Suprapubic skin (tissue), 4 donors: ENCODE measurements at regions not wholly inside any gene's neighbourhood (a gene's known extent, or its start where the extent isn't known, plus 50 kb on each side); places are given as distances from the start of the nearest gene placed in this dataset.

Experiments
- DNase-seq, 2 donors: peaks; one replicate each; pipeline ENCODE4 v3.0.0-alpha.2; 2019; ENCODE audit warnings: low spot score in 2 of 2
- H3K27ac ChIP-seq: fragments of 200-600 bp; sonication (generic); one replicate; pipeline ENCODE4 v1.5.1; 2019
- H3K27me3 ChIP-seq: fragments of 200-600 bp; sonication (generic); one replicate; pipeline ENCODE4 v1.5.1; 2019
- H3K36me3 ChIP-seq: fragments of 200-600 bp; sonication (generic); one replicate; pipeline ENCODE4 v1.5.1; 2019
- H3K4me1 ChIP-seq: fragments of 200-600 bp; sonication (generic); one replicate; pipeline ENCODE4 v1.5.1; 2019
- H3K4me3 ChIP-seq: fragments of 200-600 bp; sonication (generic); one replicate; pipeline ENCODE4 v1.5.1; 2019; ENCODE audit warnings: mild to moderate bottlenecking
- H3K9me3 ChIP-seq: fragments of 200-600 bp; sonication (generic); one replicate; pipeline ENCODE4 v1.5.1; 2019
- EP300 ChIP-seq: sonication (generic); formaldehyde crosslinking; IDR thresholded peaks from one replicate; pipeline ENCODE4 v1.6.1; 2017; ENCODE audit warnings: antibody characterized with exemption
- POLR2A ChIP-seq, 2 donors: fragments of 450-650 bp; IDR thresholded peaks; one replicate each; pipeline ENCODE4 v1.6.1; 2017; ENCODE audit warnings: antibody characterized with exemption in 2 of 2, mild to moderate bottlenecking in 2 of 2, moderate library complexity in 2 of 2
- POLR2AphosphoS5 ChIP-seq, 3 donors: sonication (generic); formaldehyde crosslinking; IDR thresholded peaks; one replicate each; pipeline ENCODE4 v1.6.1; 2017; ENCODE audit warnings: antibody characterized with exemption in 3 of 3
- WGBS: methylation state at CpG from one replicate; pipeline ENCODE4 v1.1.5; 2018; 5-methylcytosine and 5-hydroxymethylcytosine counted together
- TF ChIP-seq, protein P1 (sequence below), 2 donors: fragments of 200-600 bp in 1 of 2; fragments of 450-650 bp in 1 of 2; sonication (generic) in 1 of 2; IDR thresholded peaks; one replicate each; pipeline ENCODE4 v1.5.1; 2016 to 2019; ENCODE audit warnings: antibody characterized with exemption in 2 of 2, mild to moderate bottlenecking in 1 of 2, moderate library complexity in 1 of 2

- WGBS, result 85% methylated on average over 10 of the region's 10 CpGs
- TF ChIP-seq, protein P1, sequence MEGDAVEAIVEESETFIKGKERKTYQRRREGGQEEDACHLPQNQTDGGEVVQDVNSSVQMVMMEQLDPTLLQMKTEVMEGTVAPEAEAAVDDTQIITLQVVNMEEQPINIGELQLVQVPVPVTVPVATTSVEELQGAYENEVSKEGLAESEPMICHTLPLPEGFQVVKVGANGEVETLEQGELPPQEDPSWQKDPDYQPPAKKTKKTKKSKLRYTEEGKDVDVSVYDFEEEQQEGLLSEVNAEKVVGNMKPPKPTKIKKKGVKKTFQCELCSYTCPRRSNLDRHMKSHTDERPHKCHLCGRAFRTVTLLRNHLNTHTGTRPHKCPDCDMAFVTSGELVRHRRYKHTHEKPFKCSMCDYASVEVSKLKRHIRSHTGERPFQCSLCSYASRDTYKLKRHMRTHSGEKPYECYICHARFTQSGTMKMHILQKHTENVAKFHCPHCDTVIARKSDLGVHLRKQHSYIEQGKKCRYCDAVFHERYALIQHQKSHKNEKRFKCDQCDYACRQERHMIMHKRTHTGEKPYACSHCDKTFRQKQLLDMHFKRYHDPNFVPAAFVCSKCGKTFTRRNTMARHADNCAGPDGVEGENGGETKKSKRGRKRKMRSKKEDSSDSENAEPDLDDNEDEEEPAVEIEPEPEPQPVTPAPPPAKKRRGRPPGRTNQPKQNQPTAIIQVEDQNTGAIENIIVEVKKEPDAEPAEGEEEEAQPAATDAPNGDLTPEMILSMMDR (IDR thresholded peaks at IDR 0.05), result no peak
- no peak for TF ChIP-seq POLR2A (IDR thresholded peaks at IDR 0.05)
- TF ChIP-seq EP300, result no peak
- TF ChIP-seq POLR2AphosphoS5 (IDR thresholded peaks at IDR 0.05), result no peak
- Histone ChIP-seq H3K36me3 (no peaks in the 10 kb centered on the region), H3K4me3 (no peak overlapping the region), H3K27me3 (no peaks in the 10 kb centered on the region), H3K4me1 (no peaks in the 10 kb centered on the region), H3K27ac (no peak overlapping the region), H3K9me3 (no peaks in the 10 kb centered on the region)
- no peak for DNase-seq
Measured at GRCh38 chr13:104534847-104535246, 1468.6 kb upstream of the SLC10A2 start.

DNA sequence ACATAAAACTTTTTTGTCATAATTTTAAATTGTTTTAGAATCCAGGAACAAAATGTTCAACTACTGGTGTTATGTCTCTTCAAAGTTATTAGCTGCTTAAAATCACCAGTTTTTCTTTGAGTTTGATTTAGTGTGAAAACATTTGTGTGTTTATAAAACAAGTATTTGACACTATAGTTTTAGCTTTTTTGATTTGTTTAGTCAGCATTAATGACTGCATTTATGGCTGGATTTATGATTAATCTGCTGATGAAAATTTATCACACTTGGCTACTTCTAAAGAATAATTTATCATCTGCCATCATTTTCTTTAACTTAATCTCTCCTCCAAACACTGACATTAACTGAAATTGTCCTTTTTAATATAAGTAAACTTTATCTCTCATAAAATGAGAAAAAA lies 1465.9 kb upstream of the SLC10A2 start:
- no peaks in the 10 kb centered on the region for H3K36me3 ChIP-seq
- no peak overlapping the region for H3K4me3 ChIP-seq
- H3K27me3 ChIP-seq, result no peaks in the 10 kb centered on the region
- H3K4me1 ChIP-seq, result no peaks in the 10 kb centered on the region
- TF ChIP-seq, protein P1 (IDR thresholded peaks at IDR 0.05), result no peak
- TF ChIP-seq EP300, result no peak
- TF ChIP-seq POLR2AphosphoS5 (IDR thresholded peaks at IDR 0.05), result no peak
- no peak for TF ChIP-seq POLR2A (IDR thresholded peaks at IDR 0.05)
- DNase-seq, result no peak
- no peak overlapping the region for H3K27ac ChIP-seq
- H3K9me3 ChIP-seq, result no peaks in the 10 kb centered on the region

- H3K27me3 ChIP-seq, result no peaks in the 10 kb centered on the region
- no peak overlapping the region for H3K27ac ChIP-seq
- H3K9me3 ChIP-seq, result no peaks in the 10 kb centered on the region
- TF ChIP-seq POLR2AphosphoS5 (IDR thresholded peaks at IDR 0.05) (no peak), POLR2A (IDR thresholded peaks at IDR 0.05) (no peak), EP300 (no peak)
- TF ChIP-seq, protein P1 (IDR thresholded peaks at IDR 0.05), result no peak
- no peaks in the 10 kb centered on the region for H3K4me1 ChIP-seq
- DNase-seq, result no peak
- no peak overlapping the region for H3K4me3 ChIP-seq
- no peaks in the 10 kb centered on the region for H3K36me3 ChIP-seq
Measured at GRCh38 chr13:104530741-104531140, 1464.5 kb upstream of the SLC10A2 start.

DNA sequence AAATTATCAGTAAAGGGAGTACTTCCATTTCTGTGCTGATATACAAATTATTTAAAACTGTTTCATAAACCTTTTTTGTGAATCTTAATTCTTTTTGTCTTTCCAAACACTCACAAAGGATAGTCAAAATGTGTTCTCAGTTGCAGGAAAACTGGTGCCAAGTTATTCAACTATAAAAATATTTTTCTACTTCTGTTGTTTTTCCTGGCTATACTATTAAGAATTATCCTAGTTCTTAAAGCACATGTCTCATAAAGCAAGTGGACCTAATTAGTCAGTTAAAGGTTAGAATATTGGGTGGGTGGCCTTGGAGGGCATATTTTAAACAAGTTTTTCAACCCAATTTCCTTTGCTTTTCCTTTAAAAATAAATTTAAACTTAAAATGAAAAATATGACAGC lies 1460.3 kb upstream of the SLC10A2 start:
- no peak overlapping the region for H3K27ac ChIP-seq
- H3K4me3 ChIP-seq, result no peak overlapping the region

DNA sequence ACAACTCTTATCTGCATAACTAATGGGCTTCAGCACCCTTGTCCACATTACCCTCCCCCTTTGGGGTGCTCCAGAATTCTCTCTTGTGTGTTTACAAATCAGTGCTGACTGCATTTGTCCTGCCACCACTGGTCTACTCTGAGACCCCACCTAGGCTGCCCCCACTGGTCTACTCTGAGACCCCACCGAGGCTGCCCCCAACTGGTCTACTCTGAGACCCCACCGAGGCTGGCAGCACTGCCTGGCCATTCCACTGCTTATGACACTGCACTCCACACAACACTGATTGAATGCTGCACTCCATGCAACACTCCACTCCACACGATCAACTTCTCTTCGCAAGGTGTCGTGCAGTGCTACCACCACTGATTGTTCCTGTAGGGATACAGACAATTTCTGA lies 1459.2 kb upstream of the SLC10A2 start:
- TF ChIP-seq POLR2AphosphoS5 (IDR thresholded peaks at IDR 0.05), result no peak
- TF ChIP-seq, protein P1 (IDR thresholded peaks at IDR 0.05), result no peak
- no peak for TF ChIP-seq EP300
- WGBS, result 88% methylated on average over 5 of the region's 5 CpGs
- H3K9me3 ChIP-seq, result peaks cover under 1% of the 10 kb centered on the region
- H3K27me3 ChIP-seq, result no peaks in the 10 kb centered on the region
- no peak for DNase-seq
- H3K27ac ChIP-seq, result no peak overlapping the region
- H3K36me3 ChIP-seq, result no peaks in the 10 kb centered on the region
- no peaks in the 10 kb centered on the region for H3K4me1 ChIP-seq
- H3K4me3 ChIP-seq, result no peak overlapping the region

More for the DNA sequence above, 1460.3 kb upstream of the SLC10A2 start:
- Histone ChIP-seq H3K27me3 (no peaks in the 10 kb centered on the region), H3K4me1 (no peaks in the 10 kb centered on the region), H3K9me3 (no peaks in the 10 kb centered on the region), H3K36me3 (no peaks in the 10 kb centered on the region)
- no peak for DNase-seq
- TF ChIP-seq POLR2AphosphoS5 (IDR thresholded peaks at IDR 0.05), result no peak
- TF ChIP-seq POLR2A (IDR thresholded peaks at IDR 0.05), result no peak
- no peak for TF ChIP-seq EP300

GRCh38 chr13:104522235-104523072 lies 1456.2 kb upstream of the SLC10A2 start:
- no peaks in the 10 kb centered on the region for H3K4me1 ChIP-seq
- TF ChIP-seq POLR2A (IDR thresholded peaks at IDR 0.05) (no peak), EP300 (no peak), POLR2AphosphoS5 (IDR thresholded peaks at IDR 0.05) (no peak)
- TF ChIP-seq, protein P1 (IDR thresholded peaks at IDR 0.05), result no peak
- no peak for DNase-seq
- H3K4me3 ChIP-seq, result no peak overlapping the region
- peaks cover 3% of the 10 kb centered on the region for H3K9me3 ChIP-seq
- H3K27ac ChIP-seq, result no peak overlapping the region
- 92% methylated on average over 21 of the region's 25 CpGs for WGBS
- H3K27me3 ChIP-seq, result no peaks in the 10 kb centered on the region
- no peaks in the 10 kb centered on the region for H3K36me3 ChIP-seq
